Glomerular visceral epithelial cell (primary cell): ENCODE measurements at regions not wholly inside any gene's neighbourhood (a gene's known extent, or its start where the extent isn't known, plus 50 kb on each side); places are given as distances from the start of the nearest gene placed in this dataset.
"Not testable (repeated sequence)": the region's sequence is repeated elsewhere in the genome, so short reads cannot be mapped to it uniquely, and the experiment has no call there.

ENCODE experiments used
- DNase-seq: peaks from one replicate; pipeline ENCODE4 v3.0.0-alpha.2; 2016; ENCODE audit errors: extremely low spot score

DNA sequence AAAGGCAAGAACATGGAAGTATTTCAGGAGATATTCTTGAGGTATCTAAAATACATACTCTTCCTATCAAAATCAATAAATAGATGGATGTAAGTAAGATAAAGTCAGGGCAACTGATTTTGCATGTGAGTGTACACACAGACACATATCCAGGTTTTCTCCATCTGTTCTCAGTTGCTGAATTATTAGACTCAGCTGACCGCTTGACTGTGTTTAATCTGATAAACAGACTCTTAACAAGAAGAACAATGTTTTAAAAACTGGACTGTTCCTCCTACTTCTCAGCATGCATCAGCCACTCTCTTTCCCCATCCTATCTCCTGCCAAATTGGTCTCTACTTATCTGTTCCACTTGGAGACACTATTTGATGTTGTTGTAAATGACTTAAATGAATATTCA, 73.5 kb downstream of the GOLGA8G start:
- DNase-seq, result no peak

DNA sequence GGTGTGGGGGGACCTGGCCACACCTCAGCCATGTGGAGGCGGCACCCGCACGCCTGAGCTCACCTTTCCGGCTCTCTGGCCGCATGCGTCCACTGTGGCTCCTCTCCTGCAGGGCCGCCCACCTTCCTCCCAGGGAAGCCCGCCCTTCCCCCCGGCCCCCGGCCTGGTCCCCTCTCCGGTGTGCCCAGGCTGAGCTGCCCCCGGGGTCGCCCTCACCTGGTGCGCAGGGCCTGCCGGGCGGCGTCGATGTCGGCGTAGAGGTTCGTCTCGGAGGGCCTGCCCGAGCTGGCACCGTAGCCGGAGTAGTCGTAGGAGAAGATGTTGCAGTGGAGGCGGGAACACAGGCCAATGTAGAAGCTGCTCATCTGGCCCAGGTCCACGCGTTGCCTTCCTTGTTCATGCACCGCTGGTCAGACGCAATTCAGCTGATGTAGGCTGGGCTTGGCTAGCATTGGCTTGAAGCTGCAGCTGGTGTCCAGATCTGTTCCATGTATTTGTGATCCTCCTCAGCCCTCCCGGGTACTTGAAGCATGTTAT, 75.3 kb downstream of the GOLGA8G start:
- peak; percentile 32 for DNase-seq

- DNase-seq, result no peak
Observed at GRCh38 chr15:28456476-28457395, 76.0 kb downstream of the GOLGA8G start.

DNA sequence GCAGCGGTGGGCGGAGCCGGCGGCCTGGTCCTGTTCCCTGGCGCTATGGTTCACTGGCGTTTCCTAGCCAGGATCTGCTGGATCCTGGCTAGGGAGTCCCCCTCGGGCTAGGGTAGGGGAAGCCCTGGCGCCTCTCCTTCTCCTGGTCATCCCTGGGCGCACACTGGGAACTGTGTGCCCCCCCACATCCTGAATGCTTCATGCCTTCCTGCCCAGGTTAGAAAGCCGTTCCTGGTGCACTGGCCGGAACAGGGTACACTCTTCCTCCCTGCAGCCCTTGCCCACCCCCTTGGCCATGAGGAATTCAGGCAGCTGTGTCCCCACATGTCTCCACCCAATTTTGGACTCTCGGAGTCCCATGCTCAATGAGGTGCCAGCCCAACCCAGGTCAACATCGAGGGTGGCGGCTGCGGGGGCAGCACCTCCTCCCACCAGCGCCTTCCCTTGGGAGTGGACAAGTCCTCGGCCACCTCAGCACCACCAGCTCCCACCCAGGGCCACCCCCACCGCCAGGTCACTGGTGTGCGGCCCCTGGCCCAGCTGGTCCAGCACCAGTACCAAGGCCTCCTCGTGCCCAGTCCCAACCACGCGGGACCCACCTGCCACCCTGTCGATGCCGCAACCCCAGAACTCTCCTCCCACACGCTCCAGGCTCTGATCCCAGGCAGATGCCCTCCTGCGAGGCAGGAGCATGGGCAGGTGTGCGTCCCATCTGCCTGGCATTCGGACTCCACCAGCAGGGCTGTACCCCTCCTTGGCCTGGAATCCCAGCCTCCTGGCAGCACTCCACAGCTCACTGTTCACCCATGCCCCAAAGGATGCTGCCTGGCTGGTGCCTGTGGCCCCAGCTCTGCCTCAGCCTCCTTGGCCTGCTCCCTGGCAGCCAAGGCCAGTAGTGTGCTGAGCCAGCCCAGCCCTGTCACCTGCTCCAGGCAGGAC, 77.0 kb downstream of the GOLGA8G start:
- DNase-seq, result not testable (repeated sequence)

DNA sequence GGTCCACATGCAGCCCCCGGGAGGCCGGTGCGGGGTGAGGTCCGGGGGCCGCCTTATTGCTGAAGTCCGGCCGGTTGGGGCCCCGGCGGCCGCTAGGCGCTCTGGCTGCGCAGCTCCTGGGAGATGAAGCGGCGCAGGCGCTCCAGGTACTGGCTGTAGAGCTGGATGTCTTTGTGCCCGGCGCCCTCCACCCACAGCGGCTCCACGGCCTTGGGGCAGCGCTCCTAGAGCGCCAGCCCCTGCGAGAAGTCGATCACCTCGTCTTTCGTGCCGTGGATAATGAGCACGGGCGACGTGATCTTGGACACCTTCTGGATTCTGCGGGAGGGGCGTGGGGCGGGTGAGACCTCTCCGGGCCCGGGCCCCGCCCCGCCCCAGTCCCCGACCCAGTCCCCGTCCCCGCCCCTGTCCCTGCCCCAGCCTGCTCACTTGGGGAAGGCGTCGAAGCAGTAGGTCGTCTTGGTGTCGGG, 76.3 kb downstream of the GOLGA8F start:
- DNase-seq, result not testable (repeated sequence)
